CD4-positive, alpha-beta T cell treated with Interleukin-4 for 1 hour (primary cell): ENCODE measurements at regions not wholly inside any gene's neighbourhood (a gene's known extent, or its start where the extent isn't known, plus 50 kb on each side); places are given as distances from the start of the nearest gene placed in this dataset.
A peak's percentile ranks its signal among the peaks of the same experiment; 100 is the strongest.

ENCODE experiments used
- DNase-seq, 2 donors: peaks; one replicate each; pipeline ENCODE4 v3.0.0-alpha.2; 2020 to 2022

DNA sequence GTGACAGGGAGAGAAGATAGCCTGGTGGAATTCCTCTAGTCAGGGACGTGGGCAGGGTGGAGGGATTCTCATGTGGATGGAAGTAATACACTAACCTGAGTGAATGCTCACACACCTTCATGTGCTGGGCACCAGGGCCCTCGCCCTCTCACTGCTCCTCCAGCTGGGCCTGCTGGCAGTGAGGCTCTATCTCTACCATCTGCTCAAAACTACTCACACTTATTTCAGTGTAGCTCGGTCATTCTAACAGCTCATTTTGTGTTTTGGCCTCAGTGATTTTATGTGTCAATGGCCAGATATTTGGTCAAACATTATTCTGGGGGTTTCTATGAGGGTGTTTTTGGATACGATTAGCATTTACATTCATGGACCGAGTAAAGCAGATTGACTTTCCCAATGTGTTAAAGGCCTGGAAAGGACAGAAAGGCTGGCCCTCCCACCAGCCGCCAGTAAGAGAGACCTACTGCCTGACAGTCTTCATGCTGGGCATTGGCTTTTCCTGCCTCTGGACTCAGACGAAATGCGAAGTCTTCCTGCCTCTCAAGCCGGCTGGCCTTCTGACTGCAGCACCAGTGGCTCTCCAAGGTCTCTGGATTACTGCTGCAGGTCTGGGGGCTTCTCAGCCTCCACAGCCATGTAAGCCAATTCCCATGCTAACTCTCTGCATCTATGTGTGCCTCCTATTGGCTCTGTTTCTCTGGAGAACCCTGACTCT is 335.4 kb downstream of the CXCL12 start:
- DNase-seq: no peak

DNA sequence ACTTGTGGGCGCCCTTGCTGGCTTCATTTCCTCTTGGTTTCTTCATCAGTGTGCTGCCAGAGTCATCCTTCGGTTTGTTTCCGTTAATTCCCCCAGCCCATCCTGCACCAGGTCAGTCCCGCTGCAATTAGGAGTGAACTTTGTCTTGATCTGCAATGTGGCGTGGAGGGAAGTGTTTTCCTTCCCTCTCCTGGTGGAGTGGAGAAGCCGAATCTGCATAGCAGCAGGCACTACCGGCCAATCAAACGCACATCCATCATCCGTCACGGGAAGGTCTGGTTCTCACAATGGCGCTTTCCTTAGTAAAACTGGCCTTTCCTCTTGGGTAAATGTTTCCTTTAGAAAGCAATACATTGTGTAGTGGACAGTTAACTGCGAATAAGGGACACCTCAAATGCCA is 337.5 kb downstream of the CXCL12 start:
- DNase-seq: no peak

DNA sequence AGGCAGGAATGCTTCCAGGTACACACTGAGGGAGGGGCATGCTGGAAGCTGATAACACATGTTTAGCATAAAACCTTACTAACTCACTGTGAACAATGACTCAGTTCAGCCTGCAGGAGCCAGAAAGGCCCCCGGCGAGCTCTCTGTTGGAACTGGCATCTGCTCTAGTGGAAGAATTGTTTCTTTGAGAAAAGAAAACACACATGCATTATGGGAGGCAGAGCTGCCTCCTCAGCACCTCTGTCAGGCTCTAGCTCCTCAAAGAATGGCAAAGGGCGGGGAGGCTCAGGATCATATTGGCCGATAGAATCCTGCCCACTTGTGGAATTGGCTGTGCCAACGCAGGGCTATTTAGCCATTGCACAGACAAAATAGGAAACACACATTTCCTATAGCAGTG is 338.3 kb downstream of the CXCL12 start:
- no peak for DNase-seq

DNA sequence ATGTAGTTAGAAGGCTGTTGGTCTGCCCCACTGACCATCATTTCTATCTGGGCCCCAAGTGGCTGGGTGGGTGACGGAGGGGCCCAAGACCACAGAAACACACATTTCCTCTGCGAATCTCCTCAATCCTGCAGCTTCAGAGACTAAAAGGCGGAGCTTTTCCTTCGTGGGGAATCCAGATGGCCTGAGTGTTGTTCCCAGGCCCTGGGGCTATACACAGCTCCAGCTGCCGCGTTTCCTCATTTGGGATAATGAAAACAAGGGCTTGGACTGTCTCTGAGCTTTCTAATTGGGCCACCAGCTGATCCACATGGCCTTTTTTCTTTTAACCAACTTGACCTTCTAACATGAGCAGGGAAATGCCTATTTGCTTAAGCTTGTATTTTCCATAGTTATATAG is 339.9 kb downstream of the CXCL12 start:
- no peak for DNase-seq

GRCh38 chr10:44044549-44044948 is 340.3 kb downstream of the CXCL12 start:
- no peak for DNase-seq

DNA sequence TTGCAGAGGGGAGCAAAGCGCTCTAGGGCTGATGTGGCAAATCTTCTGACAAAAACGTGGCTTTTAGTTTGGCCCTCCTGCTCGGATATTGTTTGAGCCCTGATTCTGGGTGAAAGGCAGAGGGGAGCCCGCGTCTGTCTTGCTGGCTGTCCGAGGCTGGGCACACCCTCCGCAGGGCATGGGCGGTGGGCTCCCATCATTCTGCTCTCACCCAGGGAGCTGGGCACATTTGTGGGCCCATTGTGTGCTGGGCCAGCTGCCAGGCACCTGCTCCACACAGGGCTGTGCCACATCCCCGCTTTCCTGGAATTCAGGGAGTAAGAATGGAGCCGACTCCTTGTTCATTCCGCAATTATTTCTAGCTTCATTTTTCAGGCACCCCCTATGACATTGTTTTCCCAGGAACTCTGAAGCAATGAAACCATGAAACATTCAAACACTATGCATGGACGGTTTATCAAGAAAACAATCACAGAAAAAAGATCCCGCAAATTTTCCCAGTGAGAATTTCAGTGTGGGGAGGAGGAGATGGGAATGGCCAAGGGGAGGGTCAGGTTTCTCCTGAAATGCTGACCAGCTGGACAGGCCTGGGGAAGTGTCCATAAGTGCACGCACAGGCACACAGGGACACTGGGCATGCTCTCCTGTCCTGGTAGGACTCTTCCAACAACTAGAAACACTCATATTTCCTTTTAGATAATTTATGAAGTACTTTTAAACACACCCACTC is 341.1 kb downstream of the CXCL12 start:
- no peak for DNase-seq

GRCh38 chr10:44042926-44043602 is 341.8 kb downstream of the CXCL12 start:
- DNase-seq: no peak

- no peak for DNase-seq
Observed at GRCh38 chr10:44042075-44042770, 342.7 kb downstream of the CXCL12 start.

- no peak for DNase-seq
Observed at GRCh38 chr10:44039599-44039998, 345.3 kb downstream of the CXCL12 start.

GRCh38 chr10:44036425-44036824 is 348.5 kb downstream of the CXCL12 start:
- DNase-seq: no peak

DNA sequence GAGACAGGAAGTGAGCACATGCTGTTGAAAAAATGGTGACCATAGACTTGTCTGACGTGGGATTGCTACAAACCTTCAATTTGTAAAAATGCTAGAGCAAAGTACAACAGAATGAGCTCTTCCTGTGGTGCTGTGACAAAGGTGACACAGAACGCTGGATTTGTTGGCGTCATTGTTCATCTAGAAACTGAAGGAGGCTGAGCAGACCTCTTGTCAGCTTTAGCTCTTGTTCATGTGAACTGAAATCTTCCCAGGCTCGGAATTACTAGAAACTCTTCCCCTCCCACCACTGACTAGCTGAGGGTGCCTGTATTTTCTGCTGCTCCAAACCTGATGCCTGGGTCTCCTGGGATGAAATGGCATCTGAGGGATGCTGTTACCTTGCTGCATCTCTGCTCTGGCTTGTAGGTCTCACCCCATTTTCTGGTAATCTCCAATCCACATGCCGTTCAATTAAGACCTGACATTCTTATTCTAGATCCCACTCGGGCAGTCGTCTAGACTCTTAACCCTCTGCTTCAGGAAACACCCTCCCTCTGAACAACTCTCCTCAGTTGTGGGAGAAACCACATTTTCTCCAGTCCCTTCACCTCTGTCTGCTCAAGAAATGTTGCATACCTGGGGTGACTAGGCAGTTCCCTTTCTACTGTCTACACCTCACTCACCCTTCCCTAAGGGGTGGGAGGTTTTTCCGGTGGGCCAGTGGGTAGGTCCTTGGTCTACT is 349.3 kb downstream of the CXCL12 start:
- DNase-seq: no peak

GRCh38 chr10:44034946-44035345 is 350.0 kb downstream of the CXCL12 start:
- no peak for DNase-seq

GRCh38 chr10:44033008-44033407 is 351.9 kb downstream of the CXCL12 start:
- DNase-seq: no peak

DNA sequence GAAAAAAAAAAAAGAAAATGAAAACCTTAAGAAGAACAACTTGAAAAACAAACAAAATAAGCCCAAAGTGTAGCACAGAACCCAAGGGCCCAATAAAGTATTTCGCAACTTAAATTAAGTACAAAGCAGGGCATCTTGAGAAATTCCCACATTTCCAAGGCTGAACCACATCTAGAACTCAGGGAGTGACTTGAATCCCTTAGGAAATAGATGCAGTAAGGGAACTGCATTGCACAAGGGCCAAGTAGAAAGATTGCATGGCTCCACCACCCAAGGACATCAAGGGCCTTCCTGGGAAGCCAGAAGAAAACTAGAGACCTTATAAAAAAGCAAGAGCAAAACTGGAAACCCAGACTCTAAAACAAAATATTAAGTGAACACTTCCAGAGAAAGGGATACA is 352.7 kb downstream of the CXCL12 start:
- DNase-seq: no peak

DNA sequence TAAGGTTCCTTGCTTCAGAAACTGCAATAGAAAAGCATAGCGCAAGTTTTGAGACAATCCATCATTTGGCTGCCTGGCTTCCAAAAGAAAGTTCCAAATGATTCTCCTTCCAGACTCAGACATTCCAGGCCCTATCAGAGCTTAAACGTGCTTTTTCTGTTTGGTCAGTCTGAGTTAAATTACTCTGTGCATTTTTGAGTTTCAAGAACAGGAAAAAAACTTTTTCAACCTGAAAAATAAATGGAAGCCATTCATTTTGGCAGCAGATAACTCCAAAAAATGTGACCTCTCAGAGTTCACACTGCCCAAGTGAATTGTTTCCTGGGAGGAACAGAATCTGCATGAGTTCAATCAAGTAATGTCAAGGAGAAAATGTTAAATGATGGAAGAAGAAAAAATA is 354.2 kb downstream of the CXCL12 start:
- no peak for DNase-seq

DNA sequence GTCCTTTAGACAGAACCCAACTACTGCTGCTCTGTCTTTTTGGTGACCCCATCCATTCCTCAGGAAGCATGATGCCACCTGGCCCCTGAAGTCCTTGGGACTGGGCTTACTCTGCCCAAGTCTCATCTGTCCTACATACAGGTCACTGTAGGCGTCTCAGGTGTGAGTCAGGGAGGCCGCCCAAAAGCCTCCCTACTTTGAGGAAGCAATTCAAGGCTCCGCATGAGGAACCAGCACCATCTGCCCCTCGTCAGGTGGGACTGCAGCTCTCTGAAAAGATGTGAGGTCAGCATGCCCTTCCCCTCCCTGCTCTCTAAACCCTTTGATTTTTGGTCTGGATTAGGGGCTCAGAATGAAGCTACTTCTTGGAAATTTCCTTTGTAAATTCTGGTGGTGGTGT is 354.8 kb downstream of the CXCL12 start:
- DNase-seq: peak; percentile 19 to 38

- DNase-seq: no peak
Observed at GRCh38 chr10:44028384-44029137, 356.3 kb downstream of the CXCL12 start.

DNA sequence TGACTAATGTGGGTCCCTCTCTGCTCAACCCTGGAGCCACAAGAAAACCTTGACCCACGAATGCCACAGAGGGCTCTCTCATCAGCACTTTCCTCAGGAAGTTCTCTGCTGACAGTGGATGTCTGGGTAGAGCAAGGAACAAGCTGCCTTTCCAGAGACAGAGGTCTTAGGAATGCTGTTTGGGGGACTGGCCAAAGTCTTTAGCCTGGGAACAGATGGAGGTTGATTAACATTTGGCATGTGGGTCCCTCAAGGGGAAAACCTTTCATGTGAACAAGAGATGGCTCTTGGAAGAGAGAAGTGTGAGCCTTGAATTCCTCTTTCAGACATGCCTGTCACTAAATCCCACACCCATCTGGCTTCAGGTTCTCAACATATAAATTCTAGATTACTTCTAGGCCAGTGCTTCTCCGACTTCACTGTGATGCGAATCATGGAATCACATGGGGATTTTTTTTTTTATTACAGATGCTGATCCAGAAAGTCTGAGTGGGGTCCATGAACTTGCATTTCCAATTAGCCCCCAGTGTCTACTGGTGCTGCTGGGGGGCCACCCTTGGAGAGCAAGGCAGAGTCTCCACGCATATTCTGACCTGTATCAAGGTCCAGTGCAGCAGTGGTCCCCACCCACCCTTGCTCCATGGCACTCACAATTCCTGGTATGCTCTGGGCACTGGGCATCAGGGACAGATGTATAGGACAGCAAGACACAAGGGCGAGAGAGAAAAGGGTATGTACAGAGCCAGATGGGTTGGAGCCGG is 360.4 kb downstream of the CXCL12 start:
- DNase-seq: no peak

DNA sequence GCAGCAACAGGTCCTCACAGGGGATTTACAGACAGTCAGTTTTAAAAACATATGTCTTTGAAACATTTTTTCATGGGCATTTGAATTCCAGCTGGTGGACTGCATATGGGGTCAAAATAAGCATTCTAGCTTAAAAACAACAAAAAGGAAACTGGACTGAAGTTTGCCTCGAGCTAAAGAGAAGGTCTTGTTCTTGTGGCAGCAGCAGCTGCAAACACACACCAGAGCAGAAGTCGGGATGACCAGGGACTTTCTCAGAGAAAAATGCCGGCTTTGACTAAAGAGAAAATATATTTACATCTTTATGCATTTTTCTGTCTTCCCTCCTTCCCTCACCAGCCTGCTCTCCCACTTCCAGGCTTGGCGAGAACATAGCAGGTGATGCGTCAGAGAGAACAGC is 361.4 kb downstream of the CXCL12 start:
- DNase-seq: no peak

- no peak for DNase-seq
Observed at GRCh38 chr10:44022203-44022602, 362.7 kb downstream of the CXCL12 start.
